ENCODE measurements at regions not wholly inside any gene's neighbourhood (a gene's known extent, or its start where the extent isn't known, plus 50 kb on each side); places are given as distances from the start of the nearest gene placed in this dataset.

GRCh38 chr11:100578831-100579311, 108.2 kb upstream of the ARHGAP42 start:
- TF ChIP-seq MAX (IDR thresholded peaks at IDR 0.05; ENCODE audit: low read depth, low read length) = no peak
- TF ChIP-seq MYC (IDR thresholded peaks at IDR 0.05; ENCODE audit: low read depth, low read length) = no peak
- TF ChIP-seq POLR2A (IDR thresholded peaks at IDR 0.05; ENCODE audit: extremely low read depth, insufficient read length) = no peak
- TF ChIP-seq CTCF (IDR thresholded peaks at IDR 0.05; ENCODE audit: low read depth, low read length) = no peak
- DNase-seq (ENCODE audit: low read depth) = no peak
- no peak overlapping the region for H3K4me3 ChIP-seq (ENCODE audit: low read depth, low read length)

- no peak overlapping the region for H3K4me3 ChIP-seq (ENCODE audit: low read depth, low read length)
- TF ChIP-seq POLR2A (IDR thresholded peaks at IDR 0.05; ENCODE audit: extremely low read depth, insufficient read length) = no peak
- no peak for TF ChIP-seq MYC (IDR thresholded peaks at IDR 0.05; ENCODE audit: low read depth, low read length)
- no peak for TF ChIP-seq MAX (IDR thresholded peaks at IDR 0.05; ENCODE audit: low read depth, low read length)
- no peak for TF ChIP-seq CTCF (IDR thresholded peaks at IDR 0.05; ENCODE audit: low read depth, low read length)
- DNase-seq (ENCODE audit: low read depth) = peak; percentile 14
These were observed 105.8 kb upstream of the ARHGAP42 start for GRCh38 chr11:100581318-100581717.

GRCh38 chr11:100584201-100584985, 102.7 kb upstream of the ARHGAP42 start:
- no peak for DNase-seq (ENCODE audit: low read depth)
- H3K4me3 ChIP-seq (ENCODE audit: low read depth, low read length) = no peak overlapping the region
- no peak for TF ChIP-seq MYC (IDR thresholded peaks at IDR 0.05; ENCODE audit: low read depth, low read length)
- TF ChIP-seq POLR2A (IDR thresholded peaks at IDR 0.05; ENCODE audit: extremely low read depth, insufficient read length) = no peak
- no peak for TF ChIP-seq MAX (IDR thresholded peaks at IDR 0.05; ENCODE audit: low read depth, low read length)
- no peak for TF ChIP-seq CTCF (IDR thresholded peaks at IDR 0.05; ENCODE audit: low read depth, low read length)

GRCh38 chr11:100585728-100586127, 101.4 kb upstream of the ARHGAP42 start:
- DNase-seq (ENCODE audit: low read depth) = no peak
- no peak overlapping the region for H3K4me3 ChIP-seq (ENCODE audit: low read depth, low read length)
- TF ChIP-seq CTCF (IDR thresholded peaks at IDR 0.05; ENCODE audit: low read depth, low read length) (no peak), MYC (IDR thresholded peaks at IDR 0.05; ENCODE audit: low read depth, low read length) (no peak), POLR2A (IDR thresholded peaks at IDR 0.05; ENCODE audit: extremely low read depth, insufficient read length) (no peak), MAX (IDR thresholded peaks at IDR 0.05; ENCODE audit: low read depth, low read length) (no peak)

GRCh38 chr11:100586361-100587101, 100.6 kb upstream of the ARHGAP42 start:
- TF ChIP-seq POLR2A (IDR thresholded peaks at IDR 0.05; ENCODE audit: extremely low read depth, insufficient read length) (no peak), CTCF (IDR thresholded peaks at IDR 0.05; ENCODE audit: low read depth, low read length) (no peak)
- no peak overlapping the region for H3K4me3 ChIP-seq (ENCODE audit: low read depth, low read length)
- DNase-seq (ENCODE audit: low read depth) = no peak
